Gastroesophageal sphincter (tissue), 4 donors: ENCODE measurements at regions not wholly inside any gene's neighbourhood (a gene's known extent, or its start where the extent isn't known, plus 50 kb on each side); places are given as distances from the start of the nearest gene placed in this dataset.
A peak's percentile ranks its signal among the peaks of the same experiment; 100 is the strongest.

Experiments
- ATAC-seq: fragments of 150-250 bp; one replicate; pipeline ENCODE4 v1.9.1; 2016; ENCODE audit warnings: mild to moderate bottlenecking, moderate library complexity
- H3K27ac ChIP-seq, 4 donors: fragments of 200-600 bp; sonication (generic) in 3 of 4; 1 replicate in 3 of 4; 2 replicates in 1 of 4; pipeline ENCODE4 v1.5.1; 2016 to 2019
- H3K27me3 ChIP-seq: fragments of 200-600 bp; sonication (generic); one replicate; pipeline ENCODE4 v1.5.1; 2019
- H3K36me3 ChIP-seq, 2 donors: fragments of 200-600 bp; sonication (generic); one replicate each; pipeline ENCODE4 v1.5.1; 2019; ENCODE audit warnings: control low read depth in 1 of 2
- H3K4me1 ChIP-seq, 3 donors: fragments of 200-600 bp; sonication (generic); 1 replicate in 2 of 3; 2 replicates in 1 of 3; pipeline ENCODE4 v1.5.1; 2016 to 2019; ENCODE audit warnings: control low read depth in 2 of 3
- H3K4me3 ChIP-seq, 2 donors: fragments of 200-600 bp; sonication (generic); one replicate each; pipeline ENCODE4 v1.5.1; 2019; ENCODE audit warnings: mild to moderate bottlenecking in 1 of 2, moderate library complexity in 1 of 2
- H3K9me3 ChIP-seq, 3 donors: fragments of 200-600 bp; sonication (generic); one replicate each; pipeline ENCODE4 v1.5.1; 2017 to 2019; ENCODE audit warnings: control low read depth in 2 of 3
- CTCF ChIP-seq, 4 experiments: fragments of 200-600 bp in 2 of 4; fragments of 450-650 bp in 2 of 4; sonication (generic) in 1 of 4; IDR thresholded peaks; one replicate each; pipeline ENCODE4 v1.5.1; 2017 to 2019; ENCODE audit warnings: antibody characterized with exemption in 4 of 4, mild to moderate bottlenecking in 2 of 4, moderate library complexity in 2 of 4
- EP300 ChIP-seq: sonication (generic); formaldehyde crosslinking; IDR thresholded peaks from one replicate; pipeline ENCODE4 v1.6.1; 2017; ENCODE audit warnings: antibody characterized with exemption, mild to moderate bottlenecking
- POLR2A ChIP-seq, 2 donors: fragments of 450-650 bp; IDR thresholded peaks; one replicate each; pipeline ENCODE4 v1.6.1; 2017; ENCODE audit warnings: antibody characterized with exemption in 2 of 2, mild to moderate bottlenecking in 2 of 2, moderate library complexity in 1 of 2
- POLR2AphosphoS5 ChIP-seq: sonication (generic); formaldehyde crosslinking; IDR thresholded peaks from one replicate; pipeline ENCODE4 v1.6.1; 2017; ENCODE audit warnings: antibody characterized with exemption
- WGBS, 2 donors: methylation state at CpG; one replicate each; pipeline ENCODE4 v1.1.5; 2018; ENCODE audit warnings: low coverage in 1 of 2; 5-methylcytosine and 5-hydroxymethylcytosine counted together

- ATAC-seq: no peak
- TF ChIP-seq CTCF (IDR thresholded peaks at IDR 0.05): no peak
- no peak for TF ChIP-seq POLR2AphosphoS5
- TF ChIP-seq POLR2A (IDR thresholded peaks at IDR 0.05): no peak
- TF ChIP-seq EP300: no peak
- Histone ChIP-seq H3K9me3 (no peaks in the 10 kb centered on the region), H3K4me3 (no peak overlapping the region), H3K27ac (no peak overlapping the region), H3K36me3 (no peaks in the 10 kb centered on the region), H3K27me3 (no peaks in the 10 kb centered on the region), H3K4me1 (peaks cover 0 to 19% (median 1%) of the 10 kb centered on the region in 3 donors)
- WGBS, 2 donors: 75 to 100% methylated on average over 3 to 8 of the region's 9 CpGs
Observed at GRCh38 chr5:137808503-137809135, 54.5 kb upstream of the HNRNPA0 start.

- Histone ChIP-seq H3K4me1 (peaks cover 0 to 16% (median 0%) of the 10 kb centered on the region in 3 donors), H3K4me3 (no peak overlapping the region), H3K9me3 (no peaks in the 10 kb centered on the region), H3K36me3 (no peaks in the 10 kb centered on the region), H3K27ac (peak overlapping the region; percentile 33 to 61 (median 56)), H3K27me3 (no peaks in the 10 kb centered on the region)
- WGBS, 2 donors: 6 to 23% methylated on average over 2 of the region's 3 CpGs
- peak; percentile 57 for ATAC-seq
- no peak for TF ChIP-seq EP300
- no peak for TF ChIP-seq POLR2A (IDR thresholded peaks at IDR 0.05)
- no peak for TF ChIP-seq CTCF (IDR thresholded peaks at IDR 0.05)
- no peak for TF ChIP-seq POLR2AphosphoS5
Observed at GRCh38 chr5:137815202-137815990, 52.3 kb upstream of the MYOT start.
